Neural progenitor cell (in vitro differentiated cells): ENCODE measurements at regions not wholly inside any gene's neighbourhood (a gene's known extent, or its start where the extent isn't known, plus 50 kb on each side); places are given as distances from the start of the nearest gene placed in this dataset.

Source experiments
- DNase-seq: peaks from one replicate; pipeline ENCODE4 v3.0.0-alpha.2; 2016; ENCODE audit warnings: low spot score
- H2AFZ ChIP-seq: fragments of 200-600 bp; sonication (generic); replicated peaks from 2 replicates; pipeline ENCODE4 v1.6.1; 2016; ENCODE audit warnings: antibody characterized with exemption
- H3F3A ChIP-seq: fragments of 200-600 bp; sonication (generic); 2 replicates; pipeline ENCODE4 v1.6.1; 2016; ENCODE audit warnings: antibody characterized with exemption, low read depth
- H3K27ac ChIP-seq: fragments of 200-600 bp; sonication (generic); 2 replicates; pipeline ENCODE4 v1.5.1; 2016; ENCODE audit warnings: mild to moderate bottlenecking
- H3K27me3 ChIP-seq: fragments of 200-600 bp; sonication (generic); 2 replicates; pipeline ENCODE4 v1.6.1; 2016; ENCODE audit warnings: mild to moderate bottlenecking, moderate library complexity
- H3K36me3 ChIP-seq: fragments of 200-600 bp; sonication (generic); 2 replicates; pipeline ENCODE4 v1.5.1; 2016
- H3K4me1 ChIP-seq: fragments of 200-600 bp; sonication (generic); 2 replicates; pipeline ENCODE4 v1.6.1; 2016; ENCODE audit warnings: mixed run types
- H3K4me2 ChIP-seq: fragments of 200-600 bp; sonication (generic); 2 replicates; pipeline ENCODE4 v1.6.1; 2016
- H3K4me3 ChIP-seq: fragments of 200-600 bp; sonication (generic); 2 replicates; pipeline ENCODE4 v1.5.1; 2016
- H3K79me2 ChIP-seq: fragments of 200-600 bp; sonication (generic); 2 replicates; pipeline ENCODE4 v1.6.1; 2016; ENCODE audit warnings: low read depth
- H3K9ac ChIP-seq: fragments of 200-600 bp; sonication (generic); 2 replicates; pipeline ENCODE4 v1.6.1; 2016
- H3K9me3 ChIP-seq: fragments of 200-600 bp; sonication (generic); 2 replicates; pipeline ENCODE4 v1.5.1; 2016; ENCODE audit warnings: low read depth
- H4K20me1 ChIP-seq: fragments of 200-600 bp; sonication (generic); 2 replicates; pipeline ENCODE4 v1.6.1; 2016; ENCODE audit warnings: low read depth
- H3K27ac Mint-ChIP-seq: 3 replicates; pipeline ENCODE4 v1.8.0; 2021; ENCODE audit warnings: mixed read lengths
- H3K27me3 Mint-ChIP-seq: 2 replicates; pipeline ENCODE4 v1.8.0; 2022; ENCODE audit warnings: low read depth, mild to moderate bottlenecking, inconsistent platforms, moderate library complexity, mixed read lengths; ENCODE audit not compliant: insufficient read depth
- H3K36me3 Mint-ChIP-seq: 3 replicates; pipeline ENCODE4 v1.8.0; 2021; ENCODE audit warnings: mixed read lengths
- H3K4me1 Mint-ChIP-seq: 3 replicates; pipeline ENCODE4 v1.8.0; 2021; ENCODE audit warnings: mixed read lengths
- H3K4me3 Mint-ChIP-seq: 3 replicates; pipeline ENCODE4 v1.8.0; 2021; ENCODE audit warnings: mild to moderate bottlenecking, moderate library complexity, mixed read lengths
- H3K9me3 Mint-ChIP-seq: 3 replicates; pipeline ENCODE4 v1.8.0; 2020; ENCODE audit warnings: mixed read lengths
- CTCF ChIP-seq: fragments of 200-600 bp; sonication (generic); IDR thresholded peaks from 2 replicates; pipeline ENCODE4 v1.5.1; 2017; ENCODE audit warnings: antibody characterized with exemption, mild to moderate bottlenecking
- EZH2 ChIP-seq: fragments of 200-600 bp; sonication (generic); IDR thresholded peaks from 2 replicates; pipeline ENCODE4 v1.6.1; 2017; ENCODE audit warnings: antibody characterized with exemption, mild to moderate bottlenecking, moderate library complexity
- EZH2phosphoT487 ChIP-seq: fragments of 200-600 bp; sonication (generic); IDR thresholded peaks from 2 replicates; pipeline ENCODE4 v1.6.1; 2017; ENCODE audit warnings: antibody characterized with exemption

DNA sequence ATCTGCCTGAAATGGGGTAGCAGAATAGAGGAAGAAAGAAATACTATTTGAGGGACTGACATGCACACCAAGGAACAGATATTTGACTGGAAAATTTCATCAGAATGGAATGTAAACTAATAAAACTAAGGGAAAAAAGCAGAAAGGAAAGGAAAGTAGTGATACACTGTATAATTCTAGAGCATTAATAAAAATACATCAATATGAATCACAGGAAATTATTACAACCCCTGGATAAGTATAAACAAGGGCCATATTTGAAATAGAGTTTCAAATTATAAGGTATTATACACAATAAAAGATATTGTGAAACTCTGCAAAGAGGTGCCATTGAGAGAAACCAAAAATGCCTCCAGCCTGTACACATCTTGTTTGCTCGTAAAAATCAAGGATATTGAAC, 149.6 kb downstream of the ICOS start:
- Histone ChIP-seq H3K27me3 (no peaks in the 10 kb centered on the region), H3K36me3 (no peaks in the 10 kb centered on the region), H3F3A (no peaks in the 10 kb centered on the region), H3K9me3 (no peaks in the 10 kb centered on the region), H3K4me1 (no peaks in the 10 kb centered on the region), H3K4me3 (no peak overlapping the region), H3K4me2 (no peak overlapping the region), H2AFZ (no peak overlapping the region), H3K9ac (no peak overlapping the region), H3K79me2 (no peaks in the 10 kb centered on the region), H3K27ac (no peak overlapping the region), H4K20me1 (no peaks in the 10 kb centered on the region)
- no peak for DNase-seq
- Mint-ChIP-seq H3K27me3 (no peaks in the 10 kb centered on the region), H3K27ac (no peak overlapping the region), H3K4me1 (no peaks in the 10 kb centered on the region), H3K36me3 (no peaks in the 10 kb centered on the region), H3K4me3 (no peak overlapping the region), H3K9me3 (peaks cover 2% of the 10 kb centered on the region)
- TF ChIP-seq EZH2phosphoT487 = no peak
- no peak for TF ChIP-seq CTCF
- no peak for TF ChIP-seq EZH2

- TF ChIP-seq EZH2 = no peak
- TF ChIP-seq CTCF = no peak
- TF ChIP-seq EZH2phosphoT487 = no peak
- Histone ChIP-seq H3K27ac (no peak overlapping the region), H3K4me3 (no peak overlapping the region), H3K4me2 (no peak overlapping the region), H3F3A (no peaks in the 10 kb centered on the region), H3K36me3 (no peaks in the 10 kb centered on the region), H3K4me1 (no peaks in the 10 kb centered on the region), H3K9ac (no peak overlapping the region), H3K9me3 (no peaks in the 10 kb centered on the region), H2AFZ (no peak overlapping the region), H3K27me3 (no peaks in the 10 kb centered on the region), H4K20me1 (no peaks in the 10 kb centered on the region), H3K79me2 (no peaks in the 10 kb centered on the region)
- H3K4me3 Mint-ChIP-seq = no peak overlapping the region
- no peaks in the 10 kb centered on the region for H3K27me3 Mint-ChIP-seq
- peaks cover 11% of the 10 kb centered on the region for H3K9me3 Mint-ChIP-seq
- no peak overlapping the region for H3K27ac Mint-ChIP-seq
- H3K4me1 Mint-ChIP-seq = no peaks in the 10 kb centered on the region
- no peaks in the 10 kb centered on the region for H3K36me3 Mint-ChIP-seq
- no peak for DNase-seq
Observed at GRCh38 chr2:204089105-204089504, 152.5 kb downstream of the ICOS start.

GRCh38 chr2:204089574-204089973, 153.0 kb downstream of the ICOS start:
- Histone ChIP-seq H3K36me3 (no peaks in the 10 kb centered on the region), H3K27ac (no peak overlapping the region)
- H3K4me1 Mint-ChIP-seq = no peaks in the 10 kb centered on the region

More at GRCh38 chr2:204089574-204089973, 153.0 kb downstream of the ICOS start:
- H3F3A ChIP-seq = no peaks in the 10 kb centered on the region
- Mint-ChIP-seq H3K9me3 (peaks cover 15% of the 10 kb centered on the region), H3K27me3 (no peaks in the 10 kb centered on the region), H3K27ac (no peak overlapping the region), H3K4me3 (no peak overlapping the region), H3K36me3 (no peaks in the 10 kb centered on the region)
- H4K20me1 ChIP-seq = no peaks in the 10 kb centered on the region
- TF ChIP-seq CTCF = no peak
- TF ChIP-seq EZH2phosphoT487 = no peak
- TF ChIP-seq EZH2 = no peak
- no peak overlapping the region for H2AFZ ChIP-seq
- no peaks in the 10 kb centered on the region for H3K27me3 ChIP-seq
- no peak overlapping the region for H3K4me2 ChIP-seq
- H3K4me1 ChIP-seq = no peaks in the 10 kb centered on the region
- DNase-seq = no peak
- H3K79me2 ChIP-seq = no peaks in the 10 kb centered on the region
- H3K9ac ChIP-seq = no peak overlapping the region
- H3K4me3 ChIP-seq = no peak overlapping the region
- no peaks in the 10 kb centered on the region for H3K9me3 ChIP-seq
